Muscle layer of duodenum (tissue), 2 donors: ENCODE measurements at regions not wholly inside any gene's neighbourhood (a gene's known extent, or its start where the extent isn't known, plus 50 kb on each side); places are given as distances from the start of the nearest gene placed in this dataset.

Experiments
- H3K27ac ChIP-seq: one replicate; pipeline ENCODE4 v1.7.0; 2013; ENCODE audit warnings: mild to moderate bottlenecking, low read length
- H3K27me3 ChIP-seq: one replicate; pipeline ENCODE4 v1.7.0; 2013; ENCODE audit warnings: low read depth, mild to moderate bottlenecking, control low read depth, low read length
- H3K36me3 ChIP-seq, 2 donors: one replicate each; pipeline ENCODE4 v1.7.0; 2013; ENCODE audit warnings: low read length in 2 of 2, control low read depth in 1 of 2, mild to moderate bottlenecking in 1 of 2; ENCODE audit not compliant: insufficient read depth in 2 of 2, control insufficient read depth in 1 of 2
- H3K4me1 ChIP-seq, 2 donors: one replicate each; pipeline ENCODE4 v1.7.0; 2013; ENCODE audit warnings: low read length in 2 of 2, mild to moderate bottlenecking in 2 of 2, control low read depth in 1 of 2, moderate library complexity in 1 of 2; ENCODE audit not compliant: insufficient read depth in 2 of 2, control insufficient read depth in 1 of 2
- H3K4me3 ChIP-seq, 2 donors: one replicate each; pipeline ENCODE4 v1.7.0; 2013; ENCODE audit warnings: low read length in 2 of 2, low read depth in 1 of 2, mild to moderate bottlenecking in 1 of 2
- H3K9me3 ChIP-seq, 2 donors: one replicate each; pipeline ENCODE4 v1.7.0; 2013; ENCODE audit warnings: low read length in 2 of 2, control low read depth in 1 of 2, mild to moderate bottlenecking in 1 of 2; ENCODE audit not compliant: control insufficient read depth in 1 of 2
- donor health status: healthy.

DNA sequence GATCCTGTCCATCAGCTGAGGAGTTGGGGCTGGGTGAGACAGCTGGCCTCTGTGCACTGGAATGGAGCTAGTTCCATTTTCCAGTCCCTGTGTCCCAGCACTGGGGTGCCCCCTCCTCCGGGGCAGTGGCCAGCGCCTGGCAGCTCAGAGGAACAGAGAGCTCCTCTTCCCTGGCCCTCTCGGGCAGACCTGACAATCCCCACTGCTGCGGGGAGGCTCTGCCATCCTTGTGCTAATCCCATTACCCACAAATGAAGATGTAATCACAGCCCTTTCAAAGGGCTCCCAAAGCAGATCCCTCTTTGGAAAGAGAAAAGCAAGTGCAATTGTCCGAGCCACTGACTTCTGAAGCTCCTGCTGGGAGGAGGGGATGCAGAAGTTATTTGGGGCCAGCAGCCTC is 75.1 kb upstream of the MSX1 start:
- H3K27ac ChIP-seq, result no peak overlapping the region
- no peaks in the 10 kb centered on the region for H3K27me3 ChIP-seq
- H3K4me1 ChIP-seq, result no peaks in the 10 kb centered on the region
- H3K36me3 ChIP-seq, result no peaks in the 10 kb centered on the region
- peaks cover 0 to 5% of the 10 kb centered on the region in 2 donors for H3K9me3 ChIP-seq
- no peak overlapping the region for H3K4me3 ChIP-seq

DNA sequence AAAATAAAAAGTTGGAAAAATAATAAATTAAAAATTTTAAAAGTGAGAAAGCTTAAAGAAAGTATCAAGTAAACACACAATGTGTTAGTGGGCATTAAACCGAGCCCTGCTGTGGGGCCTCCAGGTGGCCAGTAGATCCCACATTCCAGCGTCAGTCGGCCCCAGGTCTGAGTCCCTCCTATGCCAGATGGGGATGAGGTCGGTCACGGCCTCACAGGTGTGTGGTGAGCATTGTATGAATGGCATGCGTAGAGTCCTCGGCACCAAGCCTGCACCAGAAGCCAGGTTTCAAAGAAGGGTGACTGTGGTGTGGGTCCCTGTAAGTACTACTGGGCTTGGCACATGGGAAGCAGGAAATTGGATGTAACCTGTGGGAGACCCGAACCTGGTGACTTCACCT is 75.6 kb upstream of the MSX1 start:
- H3K9me3 ChIP-seq, result peaks cover 0 to 5% of the 10 kb centered on the region in 2 donors
- H3K36me3 ChIP-seq, result no peaks in the 10 kb centered on the region
- H3K27ac ChIP-seq, result no peak overlapping the region
- no peaks in the 10 kb centered on the region for H3K4me1 ChIP-seq
- H3K4me3 ChIP-seq, result no peak overlapping the region
- no peaks in the 10 kb centered on the region for H3K27me3 ChIP-seq

DNA sequence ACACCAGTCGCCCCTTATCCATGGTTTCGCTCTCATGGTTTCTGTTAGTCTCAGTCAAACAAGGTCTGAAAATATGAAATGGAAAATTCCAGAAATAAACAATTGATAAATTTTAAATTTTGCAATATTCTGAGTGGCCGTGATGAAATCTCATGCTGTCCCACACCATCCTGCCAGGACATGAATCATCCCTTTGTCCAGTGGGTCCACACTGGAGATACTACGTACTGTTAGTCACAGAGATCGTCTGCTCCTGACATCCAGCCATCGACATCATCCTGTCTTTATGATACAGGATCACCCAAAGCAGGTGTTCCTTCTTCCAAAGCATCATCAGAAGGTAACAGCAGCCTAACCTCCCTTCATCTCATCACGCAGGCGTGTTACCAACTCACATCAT is 76.5 kb upstream of the MSX1 start:
- no peak overlapping the region for H3K4me3 ChIP-seq
- H3K36me3 ChIP-seq, result no peaks in the 10 kb centered on the region
- no peak overlapping the region for H3K27ac ChIP-seq
- no peaks in the 10 kb centered on the region for H3K4me1 ChIP-seq
- H3K9me3 ChIP-seq, result no peaks in the 10 kb centered on the region
- H3K27me3 ChIP-seq, result no peaks in the 10 kb centered on the region

- H3K4me1 ChIP-seq, result no peaks in the 10 kb centered on the region
- no peaks in the 10 kb centered on the region for H3K27me3 ChIP-seq
- no peak overlapping the region for H3K27ac ChIP-seq
- no peaks in the 10 kb centered on the region for H3K9me3 ChIP-seq
- no peak overlapping the region for H3K4me3 ChIP-seq
- H3K36me3 ChIP-seq, result no peaks in the 10 kb centered on the region
These were observed 77.3 kb upstream of the MSX1 start for GRCh38 chr4:4781936-4782707.

GRCh38 chr4:4780729-4781244 is 78.7 kb upstream of the MSX1 start:
- Histone ChIP-seq H3K4me1 (no peaks in the 10 kb centered on the region), H3K27me3 (no peaks in the 10 kb centered on the region), H3K9me3 (no peaks in the 10 kb centered on the region), H3K4me3 (no peak overlapping the region), H3K27ac (no peak overlapping the region), H3K36me3 (no peaks in the 10 kb centered on the region)

- Histone ChIP-seq H3K27me3 (no peaks in the 10 kb centered on the region), H3K36me3 (no peaks in the 10 kb centered on the region), H3K9me3 (no peaks in the 10 kb centered on the region), H3K4me1 (no peaks in the 10 kb centered on the region), H3K4me3 (no peak overlapping the region), H3K27ac (no peak overlapping the region)
These were observed 80.0 kb upstream of the MSX1 start for GRCh38 chr4:4779486-4779885.

DNA sequence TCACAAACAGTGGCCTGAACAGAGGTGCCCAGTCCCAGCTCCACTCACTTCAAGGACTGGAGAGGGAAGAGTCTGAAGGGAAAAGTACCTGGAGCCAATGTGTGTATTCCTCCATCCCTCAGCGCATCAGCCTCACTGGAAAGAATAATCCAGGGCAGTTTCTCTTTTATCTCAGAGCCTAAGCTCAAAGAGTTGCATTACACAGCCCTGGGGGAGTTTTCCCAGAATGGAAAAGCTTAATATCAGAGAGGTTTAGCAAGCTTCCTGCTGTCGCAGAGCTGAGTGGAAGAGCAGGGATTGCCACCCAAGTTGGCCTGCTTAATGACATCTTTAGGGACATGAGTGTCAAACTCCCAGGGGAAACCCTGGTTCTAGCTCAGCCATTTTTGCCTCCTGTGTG is 80.4 kb upstream of the MSX1 start:
- Histone ChIP-seq H3K27ac (no peak overlapping the region), H3K9me3 (no peaks in the 10 kb centered on the region), H3K36me3 (no peaks in the 10 kb centered on the region), H3K4me3 (no peak overlapping the region), H3K4me1 (no peaks in the 10 kb centered on the region), H3K27me3 (no peaks in the 10 kb centered on the region)

DNA sequence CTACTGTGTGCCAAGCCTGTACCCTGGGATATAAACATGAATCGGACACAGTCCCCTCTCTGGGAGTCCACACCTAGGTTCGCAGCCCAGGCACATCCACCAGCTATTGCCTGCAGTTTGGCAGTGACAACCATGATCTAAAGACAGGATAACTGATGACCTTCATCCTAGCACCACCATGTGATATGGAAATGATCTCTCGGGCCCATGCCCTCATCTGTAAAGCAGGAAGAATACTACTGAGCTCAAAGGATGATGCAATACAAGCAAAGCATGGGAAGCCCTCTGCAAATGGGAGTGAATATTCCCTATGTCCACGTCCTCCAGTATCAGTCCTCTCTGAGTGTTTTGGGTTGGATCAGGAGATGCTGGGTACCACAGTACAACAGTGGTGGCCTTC is 80.9 kb upstream of the MSX1 start:
- Histone ChIP-seq H3K9me3 (no peaks in the 10 kb centered on the region), H3K27me3 (no peaks in the 10 kb centered on the region), H3K36me3 (no peaks in the 10 kb centered on the region), H3K27ac (no peak overlapping the region), H3K4me1 (no peaks in the 10 kb centered on the region), H3K4me3 (no peak overlapping the region)

GRCh38 chr4:4776934-4777333 is 82.5 kb upstream of the MSX1 start:
- H3K4me3 ChIP-seq, result no peak overlapping the region
- no peaks in the 10 kb centered on the region for H3K27me3 ChIP-seq
- no peaks in the 10 kb centered on the region for H3K9me3 ChIP-seq
- H3K36me3 ChIP-seq, result no peaks in the 10 kb centered on the region
- H3K27ac ChIP-seq, result no peak overlapping the region
- no peaks in the 10 kb centered on the region for H3K4me1 ChIP-seq

DNA sequence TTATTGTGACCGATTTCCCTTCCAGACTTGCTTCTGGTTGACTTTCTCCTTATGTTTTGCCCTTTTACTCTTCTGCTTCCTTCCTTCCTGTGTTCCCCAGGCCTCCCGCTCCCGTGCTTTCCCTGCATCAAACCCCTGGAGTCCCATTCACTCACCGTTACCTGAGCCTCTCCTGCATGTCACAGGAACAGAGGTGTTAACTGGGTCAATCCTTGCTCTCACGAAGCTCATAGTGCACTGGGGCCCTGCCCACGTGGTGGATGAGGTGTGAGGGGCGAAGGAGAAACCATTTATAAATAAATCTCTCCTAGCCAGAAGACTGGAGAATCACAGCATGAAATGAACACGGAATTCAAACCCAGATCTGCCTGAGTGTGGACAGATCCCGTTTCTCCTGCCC is 83.1 kb upstream of the MSX1 start:
- Histone ChIP-seq H3K9me3 (no peaks in the 10 kb centered on the region), H3K4me1 (no peaks in the 10 kb centered on the region), H3K4me3 (no peak overlapping the region), H3K36me3 (no peaks in the 10 kb centered on the region), H3K27ac (no peak overlapping the region), H3K27me3 (no peaks in the 10 kb centered on the region)

DNA sequence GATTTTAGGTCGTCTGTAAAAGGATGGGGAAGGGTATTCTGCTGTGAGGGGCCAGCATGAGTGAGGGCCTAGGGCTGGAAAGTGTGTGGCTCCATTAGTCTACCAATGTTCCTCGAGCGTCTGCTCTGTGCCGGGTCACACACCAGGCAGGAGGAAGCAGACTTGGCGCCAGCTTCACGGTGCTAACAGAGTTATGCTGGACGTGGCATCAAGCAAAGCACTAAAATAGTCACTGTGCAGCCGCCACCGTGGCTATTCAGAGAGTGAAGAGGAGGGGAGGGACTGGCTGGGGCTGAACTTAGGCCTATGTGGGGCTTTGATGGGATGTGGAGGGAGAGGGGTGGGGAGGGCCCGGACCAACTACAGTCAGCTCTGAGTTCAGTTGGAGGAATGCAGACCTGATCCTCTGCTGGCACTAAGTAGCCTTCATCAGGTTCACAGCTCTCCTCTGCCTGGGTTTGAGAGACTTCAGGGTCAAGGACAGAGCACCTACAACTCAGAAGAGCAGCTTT is 83.9 kb upstream of the MSX1 start:
- Histone ChIP-seq H3K27ac (no peak overlapping the region), H3K4me1 (no peaks in the 10 kb centered on the region), H3K27me3 (no peaks in the 10 kb centered on the region), H3K4me3 (no peak overlapping the region), H3K9me3 (no peaks in the 10 kb centered on the region), H3K36me3 (no peaks in the 10 kb centered on the region)

- Histone ChIP-seq H3K27ac (no peak overlapping the region), H3K9me3 (no peaks in the 10 kb centered on the region), H3K36me3 (no peaks in the 10 kb centered on the region), H3K4me3 (no peak overlapping the region), H3K4me1 (no peaks in the 10 kb centered on the region), H3K27me3 (no peaks in the 10 kb centered on the region)
These were observed 86.9 kb upstream of the MSX1 start for GRCh38 chr4:4772534-4772933.
